ENCODE measurements at regions not wholly inside any gene's neighbourhood (a gene's known extent, or its start where the extent isn't known, plus 50 kb on each side); places are given as distances from the start of the nearest gene placed in this dataset.

- TF ChIP-seq CTCF (IDR thresholded peaks at IDR 0.05 in 8 of 11, conservative IDR thresholded peaks at IDR 0.05 in 3 of 11) = no peak
- no peak for TF ChIP-seq POLR2AphosphoS5 (IDR thresholded peaks at IDR 0.05)
- TF ChIP-seq POLR2A (IDR thresholded peaks at IDR 0.05) = no peak
Measured at GRCh38 chr2:180540761-180541160, 439.6 kb upstream of the UBE2E3 start.

All from spleen (tissue), 7 donors.